HTR-8/SVneo (cell line): ENCODE measurements at regions not wholly inside any gene's neighbourhood (a gene's known extent, or its start where the extent isn't known, plus 50 kb on each side); places are given as distances from the start of the nearest gene placed in this dataset.
A peak's percentile ranks its signal among the peaks of the same experiment; 100 is the strongest.
"Not testable (repeated sequence)": the region's sequence is repeated elsewhere in the genome, so short reads cannot be mapped to it uniquely, and the experiment has no call there.

ENCODE experiments used
- DNase-seq: peaks from one replicate; pipeline ENCODE4 v3.0.0; 2011; ENCODE audit warnings: low spot score, mixed read lengths; ENCODE audit not compliant: insufficient read length
- FAIRE-seq: peaks from 2 replicates; lab custom pipeline; 2011; peaks lifted over from hg19 to GRCh38; lab: Jason Lieb, UNC

- no peak for FAIRE-seq
- DNase-seq, result no peak
These were observed 114.1 kb downstream of the GXYLT1 start for GRCh38 chr12:42030588-42030987.

- DNase-seq, result no peak
- FAIRE-seq, result no peak
These were observed 117.1 kb downstream of the GXYLT1 start for GRCh38 chr12:42027546-42027945.

- FAIRE-seq, result no peak
- no peak for DNase-seq
These were observed 120.2 kb downstream of the GXYLT1 start for GRCh38 chr12:42024495-42024830.

- FAIRE-seq, result no peak
- DNase-seq, result peak; percentile 72
These were observed 120.8 kb downstream of the GXYLT1 start for GRCh38 chr12:42023733-42024494.

- not testable (repeated sequence) for FAIRE-seq, DNase-seq
These were observed 122.7 kb downstream of the GXYLT1 start for GRCh38 chr12:42021937-42022336.

- no peak for DNase-seq
- no peak for FAIRE-seq
These were observed 123.2 kb downstream of the GXYLT1 start for GRCh38 chr12:42021469-42021868.

GRCh38 chr12:42020226-42020625 lies 124.4 kb downstream of the GXYLT1 start:
- DNase-seq (no peak), FAIRE-seq (no peak)

- no peak for DNase-seq
- FAIRE-seq, result no peak
These were observed 124.9 kb downstream of the GXYLT1 start for GRCh38 chr12:42019746-42020145.

GRCh38 chr12:42017051-42017450 lies 127.6 kb downstream of the GXYLT1 start:
- FAIRE-seq, result no peak
- no peak for DNase-seq

- DNase-seq (no peak), FAIRE-seq (no peak)
These were observed 129.6 kb downstream of the GXYLT1 start for GRCh38 chr12:42015051-42015461.

- not testable (repeated sequence) for FAIRE-seq, DNase-seq
These were observed 132.2 kb downstream of the GXYLT1 start for GRCh38 chr12:42012501-42012900.

- DNase-seq (no peak), FAIRE-seq (no peak)
These were observed 134.0 kb downstream of the GXYLT1 start for GRCh38 chr12:42010715-42011114.

GRCh38 chr12:42010257-42010656 lies 134.4 kb downstream of the GXYLT1 start:
- DNase-seq (no peak), FAIRE-seq (no peak)

GRCh38 chr12:42008996-42009395 lies 135.7 kb downstream of the GXYLT1 start:
- no peak for DNase-seq
- no peak for FAIRE-seq

GRCh38 chr12:42003031-42003430 lies 141.6 kb downstream of the GXYLT1 start:
- FAIRE-seq, result no peak
- no peak for DNase-seq

- FAIRE-seq, result no peak
- DNase-seq, result no peak
These were observed 142.1 kb downstream of the GXYLT1 start for GRCh38 chr12:42002563-42002962.

- DNase-seq (no peak), FAIRE-seq (no peak)
These were observed 146.2 kb downstream of the GXYLT1 start for GRCh38 chr12:41998436-41998835.

GRCh38 chr12:41993283-41993682 lies 151.4 kb downstream of the GXYLT1 start:
- FAIRE-seq, result no peak
- no peak for DNase-seq

- no peak for FAIRE-seq
- no peak for DNase-seq
These were observed 151.9 kb downstream of the GXYLT1 start for GRCh38 chr12:41992692-41993215.

- DNase-seq (no peak), FAIRE-seq (no peak)
These were observed 152.7 kb downstream of the GXYLT1 start for GRCh38 chr12:41992022-41992421.

- DNase-seq (no peak), FAIRE-seq (no peak)
These were observed 156.0 kb downstream of the GXYLT1 start for GRCh38 chr12:41988715-41989114.

- FAIRE-seq, DNase-seq: not testable (repeated sequence)
These were observed 158.2 kb downstream of the GXYLT1 start for GRCh38 chr12:41986513-41986912.
